GM21619 (cell line): ENCODE measurements at regions not wholly inside any gene's neighbourhood (a gene's known extent, or its start where the extent isn't known, plus 50 kb on each side); places are given as distances from the start of the nearest gene placed in this dataset.
"Not testable (repeated sequence)": the region's sequence is repeated elsewhere in the genome, so short reads cannot be mapped to it uniquely, and the experiment has no call there.

ENCODE experiments used
- ATAC-seq: cut with Tn5 transposase; IDR thresholded peaks from one replicate; pipeline ENCODE4 v1.9.1; 2021; ENCODE audit not compliant: unreplicated experiment

DNA sequence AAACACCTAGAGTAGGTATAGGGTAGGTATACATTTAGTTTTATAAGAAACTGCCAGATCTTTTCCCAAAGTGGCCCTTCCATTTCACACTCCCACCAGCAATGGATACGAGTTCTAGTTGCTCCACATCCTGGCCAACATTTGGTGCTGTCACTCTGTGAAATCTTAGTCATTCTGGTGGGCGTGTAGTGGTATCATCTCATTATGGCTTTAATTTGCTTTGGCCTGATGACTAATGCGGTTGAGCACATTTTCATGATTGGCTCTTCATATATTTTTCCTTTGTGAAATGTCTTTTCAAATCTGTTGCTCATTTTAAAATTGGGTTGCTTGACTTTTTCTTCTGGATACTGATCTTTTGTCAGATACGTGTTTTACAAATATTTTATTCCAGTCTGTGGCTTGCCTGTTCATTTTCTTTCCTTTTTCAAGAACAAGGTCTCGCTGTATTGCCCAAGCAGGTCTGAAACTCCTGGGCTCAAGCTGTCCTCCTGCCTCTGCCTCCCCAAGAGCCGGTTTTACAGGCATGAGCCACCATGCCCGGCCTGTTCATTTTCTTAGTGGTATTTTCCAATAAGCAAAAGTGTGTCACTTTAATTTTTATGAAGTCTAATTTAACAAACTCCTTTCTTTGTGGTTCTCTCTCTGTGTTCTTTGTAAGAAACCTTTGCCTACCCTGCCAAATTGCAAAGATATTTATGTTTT is 192.4 kb downstream of the SEC14L1 start:
- no peak for ATAC-seq

DNA sequence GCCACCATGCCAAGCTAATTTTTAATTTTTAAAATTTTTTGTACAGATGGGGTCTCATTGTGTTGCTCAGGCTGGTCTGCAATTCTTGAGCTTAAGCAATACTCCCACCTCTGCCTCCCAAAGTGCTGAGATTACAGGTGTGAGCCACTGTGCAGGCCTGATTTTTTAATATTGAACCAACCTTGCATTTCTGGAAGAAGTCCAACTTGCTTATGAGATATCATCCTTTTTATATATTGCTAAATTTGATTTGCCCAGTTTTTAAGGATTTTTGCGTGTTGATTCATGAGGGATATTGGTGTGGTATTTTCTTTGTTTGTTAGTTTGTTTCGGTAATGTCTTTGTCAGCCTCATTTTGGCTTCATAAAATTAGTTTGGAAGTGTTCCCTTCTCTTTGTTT is 196.4 kb downstream of the SEC14L1 start:
- ATAC-seq = no peak

DNA sequence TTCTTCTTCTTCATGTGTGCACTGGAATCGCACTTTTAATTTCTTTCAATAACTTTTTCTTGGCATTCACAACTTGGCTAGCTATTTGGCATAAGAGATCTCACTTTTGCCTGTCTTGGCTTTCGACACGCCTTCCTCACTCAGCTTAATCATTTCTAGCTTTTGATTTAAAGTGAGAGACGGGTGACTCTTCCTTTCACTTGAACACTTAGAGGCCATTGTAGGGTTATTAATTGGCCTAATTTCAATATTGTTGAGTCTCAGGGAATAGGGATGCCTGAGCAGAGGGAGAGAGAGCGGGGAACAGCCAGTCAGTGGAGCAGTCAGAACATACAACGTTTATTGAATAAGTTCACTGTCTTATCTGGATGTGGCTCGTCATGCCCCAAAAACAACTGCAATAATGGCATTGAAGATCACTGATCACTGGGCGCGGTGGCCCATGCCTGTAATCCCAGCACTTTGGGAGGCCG is 200.3 kb downstream of the SEC14L1 start:
- no peak for ATAC-seq

DNA sequence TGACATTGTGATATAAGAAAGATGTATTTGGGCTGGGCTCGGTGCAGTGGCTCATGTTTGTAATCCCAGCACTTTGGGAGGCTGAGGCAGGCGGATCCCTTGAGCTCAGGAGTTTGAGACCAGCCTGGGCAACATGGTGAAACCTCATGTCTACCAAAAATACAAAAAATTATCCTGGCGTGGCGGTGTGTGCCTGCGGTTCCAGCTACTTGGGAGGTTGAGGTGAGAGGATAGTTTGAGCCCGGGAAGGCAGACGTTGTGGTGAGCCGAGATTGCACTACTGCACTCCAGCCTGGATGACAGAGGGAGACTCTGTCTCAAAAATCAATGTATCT is 201.9 kb downstream of the SEC14L1 start:
- ATAC-seq = not testable (repeated sequence)

DNA sequence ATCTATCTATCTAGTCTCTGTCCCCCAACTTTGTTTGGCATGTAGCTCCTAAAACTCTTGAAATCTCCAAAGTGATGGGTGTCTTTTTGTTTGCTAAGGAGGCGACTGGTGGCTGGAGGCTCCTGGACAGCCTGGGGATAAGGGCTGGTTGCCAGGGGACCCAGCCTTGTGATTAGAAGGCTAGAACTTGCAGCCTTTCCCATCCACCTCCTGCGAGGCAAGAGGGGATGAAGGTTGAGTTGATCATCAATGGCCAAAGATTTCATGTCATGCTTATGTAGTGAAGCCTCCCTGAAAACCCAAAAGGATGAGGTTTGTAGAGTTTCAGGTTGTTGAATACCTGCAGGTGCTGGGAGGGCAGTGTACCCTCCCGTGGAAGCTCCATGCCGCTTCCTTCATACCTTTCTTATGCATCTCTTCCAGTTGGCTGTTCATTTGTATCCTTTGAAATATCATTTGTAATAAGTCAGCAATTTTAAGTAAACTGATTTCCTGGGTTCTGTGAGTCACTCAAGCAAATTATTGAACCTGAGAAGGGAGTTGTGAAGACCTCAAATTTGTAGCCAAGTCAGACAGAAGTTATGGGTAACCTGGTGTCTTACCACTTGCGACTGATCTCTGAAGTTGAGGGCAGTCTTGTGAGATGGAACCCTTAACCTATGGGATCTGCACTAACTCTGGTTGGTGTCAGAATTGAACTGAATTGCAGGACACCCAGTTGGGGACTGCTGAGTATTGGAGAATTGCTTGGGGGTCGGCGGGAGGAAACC is 202.4 kb downstream of the SEC14L1 start:
- no peak for ATAC-seq

DNA sequence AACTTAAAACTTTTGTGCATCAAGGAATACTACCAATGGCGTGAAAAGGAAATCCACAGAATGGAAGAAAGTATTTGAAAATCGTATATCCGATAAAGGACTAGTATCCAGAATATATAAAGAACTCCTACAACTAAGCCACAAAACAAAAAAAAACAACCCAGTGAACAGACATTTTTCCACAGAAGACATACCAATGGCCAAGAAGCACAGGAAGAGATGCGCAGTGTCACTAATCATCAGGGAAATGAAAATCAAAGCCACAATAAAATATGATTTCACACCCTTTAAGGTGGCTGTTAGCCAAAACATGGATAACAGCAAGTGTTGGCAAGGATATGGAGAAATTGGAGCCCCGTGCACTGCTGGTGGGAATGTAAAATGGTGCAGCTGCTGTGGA is 203.3 kb downstream of the SEC14L1 start:
- no peak for ATAC-seq

DNA sequence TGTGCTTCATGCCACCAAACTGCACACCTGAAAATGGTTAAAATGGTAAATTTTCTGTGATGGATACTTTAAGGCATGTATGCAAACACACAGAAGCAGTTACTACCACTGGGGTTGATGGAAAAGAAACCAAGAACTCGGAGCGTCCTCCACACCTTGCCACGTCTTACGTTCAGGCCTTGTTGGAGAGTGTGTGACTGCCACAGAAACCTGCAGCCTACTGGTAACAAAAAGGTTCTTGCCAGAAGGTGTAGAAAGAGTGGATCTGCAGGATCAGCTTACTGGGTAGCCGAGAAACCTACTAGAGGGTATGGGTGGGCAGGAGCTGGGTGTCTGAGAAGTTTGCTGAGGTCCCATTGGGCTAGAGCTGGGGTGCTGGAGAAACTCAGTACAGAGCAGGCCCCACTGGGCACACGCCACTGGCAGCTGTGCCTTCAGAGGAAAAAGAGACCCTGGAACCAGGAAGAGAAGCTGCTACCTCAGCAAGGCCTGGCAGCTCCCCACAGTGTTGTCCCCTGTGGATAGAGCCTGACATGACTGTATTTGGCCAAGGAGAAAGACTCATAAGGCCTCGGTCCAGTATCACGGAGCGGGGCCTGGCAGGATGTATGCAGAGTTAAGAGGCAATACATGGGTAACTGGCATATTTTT is 204.6 kb downstream of the SEC14L1 start:
- no peak for ATAC-seq

DNA sequence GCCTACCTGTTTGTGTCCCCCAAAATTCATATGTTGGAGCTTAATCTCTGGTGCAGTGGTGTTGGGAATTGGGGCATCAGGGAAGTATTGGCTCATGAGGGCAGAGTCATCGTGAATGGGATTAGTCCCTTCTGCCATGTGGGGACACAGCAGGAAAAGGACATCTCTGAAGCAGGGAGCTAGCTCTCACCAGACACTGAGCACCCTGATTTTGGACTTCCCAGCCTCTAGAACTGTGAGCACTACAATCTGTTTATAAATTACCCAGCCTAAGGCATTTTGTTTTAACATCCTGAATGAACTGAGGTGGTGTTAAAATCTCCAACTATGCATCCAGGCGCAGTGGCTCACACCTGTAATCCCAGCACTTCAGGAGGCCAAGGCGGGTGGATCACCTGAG is 206.0 kb downstream of the SEC14L1 start:
- ATAC-seq = no peak

DNA sequence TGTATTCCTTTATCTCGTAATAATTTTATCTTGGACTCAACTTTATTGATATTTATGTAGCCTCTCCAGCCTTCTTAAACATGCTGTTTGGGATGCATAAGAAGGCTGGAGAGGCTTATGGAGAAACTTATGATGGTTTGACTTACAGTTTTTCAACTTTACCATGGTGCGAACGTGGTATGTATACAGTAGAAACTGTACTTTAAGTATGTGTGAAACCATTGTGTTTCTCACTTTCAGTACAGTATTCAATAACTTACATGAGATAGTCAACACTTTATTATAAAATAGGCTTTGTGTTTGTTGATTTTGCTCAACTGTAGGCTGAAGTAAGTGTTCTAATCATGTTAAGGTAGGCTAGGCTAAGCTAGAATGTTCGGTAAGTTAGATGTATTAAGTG is 206.8 kb downstream of the SEC14L1 start:
- no peak for ATAC-seq

DNA sequence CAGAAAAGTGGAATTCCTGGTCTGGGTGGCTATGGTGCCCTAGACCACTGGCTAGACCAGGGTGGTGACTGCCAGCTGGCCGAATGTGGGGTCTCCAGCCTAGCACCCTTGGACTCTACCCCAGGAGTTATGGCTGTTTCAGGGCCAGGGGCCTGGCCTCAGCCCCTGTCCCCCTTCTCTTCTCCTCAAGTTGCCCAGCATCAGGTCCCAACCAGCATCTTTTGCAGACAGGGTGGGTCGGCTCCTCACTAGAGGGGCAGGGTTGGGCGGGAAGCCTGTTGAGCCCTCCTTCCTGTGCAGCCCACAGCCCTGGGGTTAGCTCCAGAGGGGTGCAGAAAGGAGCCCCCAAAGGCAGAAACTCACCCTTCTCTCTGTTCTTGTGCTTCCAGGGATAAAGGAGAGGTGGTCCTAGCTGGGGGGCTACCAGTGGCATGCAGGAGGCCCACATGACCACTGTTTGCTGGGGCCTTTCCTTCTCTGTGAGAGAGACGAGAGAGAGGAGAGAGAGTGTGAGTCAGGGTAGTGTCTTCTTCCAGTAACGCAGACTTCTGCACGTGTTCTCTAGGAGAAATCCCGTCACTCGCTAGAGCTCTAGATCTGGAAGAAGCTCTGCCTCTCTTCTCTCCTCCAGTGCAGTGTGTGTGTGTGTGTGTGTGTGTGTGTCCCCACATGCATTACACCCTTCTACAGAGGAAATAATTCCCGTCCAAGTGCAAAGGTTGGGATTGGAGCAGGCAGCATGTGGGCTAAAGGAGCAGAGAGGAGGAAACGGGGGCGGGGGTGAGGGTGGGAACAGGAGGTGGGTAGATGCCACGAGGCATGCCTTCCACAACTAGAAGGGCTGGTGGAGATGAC is 209.4 kb downstream of the SEC14L1 start:
- ATAC-seq = no peak

DNA sequence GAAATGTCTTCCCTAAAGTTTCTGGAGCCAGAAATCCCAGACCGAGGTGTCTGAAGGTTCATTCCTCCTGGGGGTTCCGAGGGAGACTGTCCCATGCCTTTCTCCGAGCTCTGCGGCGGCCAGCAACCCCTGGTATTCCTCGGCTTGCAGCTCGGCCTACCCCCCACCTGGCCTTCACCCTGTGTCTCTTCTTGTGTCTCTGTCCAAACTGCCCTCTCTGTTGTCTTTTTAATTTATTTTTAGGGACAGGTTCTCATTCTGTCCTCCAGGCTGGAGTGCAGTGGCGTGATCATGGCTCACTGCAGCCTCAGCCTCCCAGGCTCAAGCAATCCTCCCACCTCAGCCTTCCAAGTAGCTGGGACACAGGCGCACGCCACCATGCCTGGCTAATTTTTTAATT is 211.7 kb downstream of the SEC14L1 start:
- ATAC-seq = no peak

DNA sequence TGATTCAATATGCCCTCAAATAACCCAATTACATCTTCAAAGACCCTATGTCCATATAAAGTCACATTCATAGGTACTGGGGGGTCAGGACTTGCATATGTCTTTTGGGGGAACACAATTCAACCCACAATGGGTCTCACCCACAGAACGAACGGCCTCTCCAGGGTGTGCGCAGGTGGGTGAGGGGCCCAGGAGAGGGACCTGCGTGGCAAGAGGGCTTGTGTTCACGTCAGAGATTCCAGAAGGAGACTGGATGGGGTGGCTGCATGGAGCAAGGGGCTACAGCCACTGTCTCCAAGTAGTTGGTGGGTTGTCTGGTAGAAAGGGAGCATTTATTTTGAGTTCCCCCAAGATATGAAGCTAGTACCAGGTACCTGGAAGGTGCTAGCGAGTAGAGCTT is 212.2 kb downstream of the SEC14L1 start:
- ATAC-seq = no peak

DNA sequence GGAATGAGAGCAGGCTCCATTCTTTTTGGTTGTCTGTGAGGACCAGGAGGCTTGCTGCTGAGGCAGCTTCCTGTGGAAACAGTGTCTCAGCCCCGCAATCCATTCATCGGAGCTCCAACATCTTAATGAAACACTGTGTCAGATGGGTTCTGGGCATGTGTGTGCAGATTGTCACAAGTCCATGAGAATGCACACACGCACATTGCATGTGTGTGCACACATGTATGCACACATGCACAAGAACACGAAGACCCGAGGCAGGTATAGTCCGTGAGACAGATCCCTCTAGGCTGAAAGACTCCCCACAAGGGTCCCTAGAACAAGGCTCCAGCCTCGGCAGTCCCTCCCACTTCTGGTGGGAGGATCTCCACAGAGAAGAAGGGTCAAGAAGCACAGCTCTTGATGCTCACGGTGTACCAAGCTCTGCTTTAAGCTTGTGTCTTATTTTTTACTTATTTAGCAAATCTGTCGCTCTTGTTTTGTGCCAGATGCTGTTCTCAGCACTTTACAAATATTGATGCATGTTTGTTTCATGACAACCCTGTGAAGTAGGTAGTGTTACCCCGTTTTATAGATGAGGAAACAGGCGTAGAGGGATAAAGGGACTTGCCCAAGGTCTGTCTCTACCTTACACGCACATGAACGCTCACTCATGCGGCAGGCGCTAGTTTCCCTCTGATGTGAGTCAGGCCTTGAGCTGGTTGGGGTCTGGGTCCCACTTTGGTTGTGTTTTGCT is 213.1 kb downstream of the SEC14L1 start:
- no peak for ATAC-seq

DNA sequence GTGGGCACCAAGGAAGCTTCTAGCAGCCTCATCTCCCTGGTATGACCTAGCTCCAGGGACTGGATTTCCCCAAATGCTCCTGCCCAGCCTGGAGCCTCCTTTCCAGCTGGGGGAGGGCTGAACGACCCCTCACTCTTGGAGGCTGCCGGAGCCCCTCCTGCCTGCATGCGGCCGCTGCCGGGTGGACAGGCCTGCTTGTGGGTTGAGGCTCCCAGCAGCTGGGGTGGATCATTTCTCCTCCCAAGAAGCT is 213.6 kb downstream of the SEC14L1 start:
- no peak for ATAC-seq

DNA sequence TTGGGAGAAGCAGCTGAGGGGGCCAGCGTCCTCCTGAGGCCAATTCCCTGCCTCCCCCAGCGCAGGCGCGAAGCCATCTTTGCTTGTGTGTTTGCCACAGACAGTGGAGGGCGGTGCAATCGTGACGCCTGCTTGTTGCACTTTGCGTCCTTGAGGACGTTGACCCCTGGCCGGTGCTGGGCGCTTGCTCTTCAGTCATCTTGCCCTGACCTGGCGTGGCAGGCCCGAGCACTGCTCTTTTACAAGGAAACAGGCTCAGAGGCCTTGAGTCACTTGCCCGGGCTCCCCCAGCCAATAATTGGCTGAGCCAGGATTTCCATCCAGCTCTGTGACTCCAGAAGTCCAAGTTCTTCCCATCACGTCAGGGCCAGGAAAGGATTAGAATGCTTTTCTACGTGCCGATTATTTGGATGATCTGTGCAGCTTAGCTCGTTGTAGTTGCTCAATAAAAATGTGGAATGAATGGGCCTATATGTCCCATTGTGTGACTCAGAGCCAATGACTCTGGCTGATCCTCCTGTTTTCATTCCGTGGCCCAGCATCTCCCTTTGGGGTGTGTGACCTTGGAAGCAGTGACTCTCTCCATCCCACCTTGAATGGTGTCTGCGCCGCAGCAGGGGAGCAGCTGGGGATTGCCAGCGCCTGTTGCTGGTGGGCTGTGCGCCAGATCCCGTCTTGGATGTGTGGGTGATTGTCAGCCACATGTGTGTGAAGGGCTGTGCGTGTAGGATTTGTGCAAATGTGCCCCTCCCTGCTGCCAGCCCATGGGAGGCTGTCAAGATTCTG is 214.1 kb downstream of the SEC14L1 start:
- ATAC-seq = no peak

DNA sequence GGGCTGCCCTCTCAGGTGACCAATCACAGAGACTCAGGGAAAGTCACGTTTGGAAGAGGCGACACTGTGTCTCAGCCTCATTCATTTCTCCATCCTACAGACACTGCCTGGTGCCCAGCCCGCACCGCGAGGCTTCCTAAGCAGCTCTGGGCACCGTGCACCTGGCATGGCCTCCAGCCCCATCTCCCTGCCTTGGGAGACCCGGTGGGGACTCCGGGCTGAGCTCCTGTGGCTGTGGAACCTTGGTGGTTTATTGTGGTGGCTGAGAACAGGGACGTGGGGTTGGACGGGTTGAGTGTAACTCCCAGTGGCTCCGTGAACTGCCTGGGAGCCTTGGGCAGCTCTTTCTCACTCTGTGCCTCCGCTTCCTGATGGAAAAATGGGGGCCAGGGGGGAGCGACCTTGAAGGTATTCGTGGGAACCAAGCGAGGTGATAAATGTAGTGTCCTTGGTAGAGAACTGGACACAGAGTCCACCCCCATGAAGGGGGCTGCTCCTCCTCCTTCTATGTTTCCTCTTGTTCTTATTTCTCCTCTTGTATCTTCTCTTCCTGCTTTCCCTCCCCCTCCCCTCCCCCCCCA is 215.4 kb downstream of the SEC14L1 start:
- no peak for ATAC-seq

DNA sequence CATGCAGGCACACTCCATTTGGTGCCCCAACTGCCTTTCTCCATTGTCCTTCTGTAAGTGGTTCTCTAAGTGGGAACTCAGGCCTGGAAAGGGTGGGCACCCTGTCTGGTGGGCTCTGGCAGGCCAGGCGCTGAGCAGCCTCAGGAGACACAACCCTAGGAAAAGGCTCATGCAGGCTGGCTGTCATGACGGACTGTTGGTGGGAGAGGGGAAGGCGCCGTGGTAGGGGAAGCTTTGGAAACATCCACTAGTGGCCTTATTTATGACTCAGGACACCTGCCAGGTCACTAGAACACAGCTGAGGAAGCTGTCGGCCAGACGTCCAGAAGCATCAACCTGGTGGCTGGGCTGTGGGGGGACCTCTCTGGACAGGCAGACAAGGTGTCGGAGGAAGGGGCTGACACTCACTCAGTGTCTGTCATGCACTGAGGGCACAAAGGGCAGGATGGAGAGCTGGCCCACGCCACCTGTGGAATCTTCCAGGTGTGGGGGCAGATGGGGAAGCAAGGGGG is 216.0 kb downstream of the SEC14L1 start:
- ATAC-seq = no peak

DNA sequence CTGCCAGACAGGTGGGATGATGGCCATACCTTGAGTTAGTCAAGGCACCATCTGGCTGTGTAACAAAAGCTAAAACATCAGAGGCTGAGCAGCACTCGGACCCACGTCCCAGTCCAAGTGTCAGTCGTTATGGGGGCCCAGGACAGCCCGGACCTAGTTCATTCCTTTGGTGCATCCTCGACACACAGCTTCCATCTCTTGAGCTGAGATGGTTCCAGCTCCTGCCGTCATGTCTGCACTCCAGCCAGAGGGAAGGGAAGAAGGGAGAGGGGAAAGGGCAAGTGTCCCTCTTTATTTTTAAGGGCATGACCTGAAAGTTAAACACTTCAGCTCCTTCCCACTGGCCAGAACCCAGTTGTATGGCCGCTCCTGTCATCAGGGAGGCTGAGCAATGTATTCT is 218.0 kb downstream of the SEC14L1 start:
- ATAC-seq = no peak

DNA sequence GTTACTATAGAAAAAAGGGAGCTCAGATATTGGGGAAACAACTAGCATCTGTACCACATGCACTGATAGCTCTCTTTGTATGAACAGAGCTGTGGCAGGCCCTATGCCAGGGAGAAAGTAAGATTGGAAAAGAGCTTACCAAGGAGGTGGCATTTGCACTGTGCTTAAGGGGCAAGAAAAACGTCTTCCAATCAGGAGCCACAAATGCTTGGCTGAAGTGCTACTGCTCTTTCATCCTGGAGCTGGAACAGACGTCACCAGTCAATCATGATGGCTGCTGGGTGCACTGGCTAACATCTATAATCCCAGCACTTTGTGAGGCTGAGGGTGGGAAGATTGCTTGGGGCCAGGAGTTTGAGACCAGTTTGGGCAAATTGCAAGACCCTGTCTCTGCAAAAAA is 218.5 kb downstream of the SEC14L1 start:
- ATAC-seq = no peak
